HG03175 (cell line): ENCODE measurements at regions not wholly inside any gene's neighbourhood (a gene's known extent, or its start where the extent isn't known, plus 50 kb on each side); places are given as distances from the start of the nearest gene placed in this dataset.
"Not testable (repeated sequence)": the region's sequence is repeated elsewhere in the genome, so short reads cannot be mapped to it uniquely, and the experiment has no call there.

ENCODE experiments used
- ATAC-seq: cut with Tn5 transposase; IDR thresholded peaks from one replicate; pipeline ENCODE4 v1.9.1; 2021; ENCODE audit warnings: mild to moderate bottlenecking, moderate library complexity; ENCODE audit not compliant: unreplicated experiment

- no peak for ATAC-seq
Measured at GRCh38 chr21:27814226-27814625, 847.3 kb upstream of the ADAMTS5 start.

DNA sequence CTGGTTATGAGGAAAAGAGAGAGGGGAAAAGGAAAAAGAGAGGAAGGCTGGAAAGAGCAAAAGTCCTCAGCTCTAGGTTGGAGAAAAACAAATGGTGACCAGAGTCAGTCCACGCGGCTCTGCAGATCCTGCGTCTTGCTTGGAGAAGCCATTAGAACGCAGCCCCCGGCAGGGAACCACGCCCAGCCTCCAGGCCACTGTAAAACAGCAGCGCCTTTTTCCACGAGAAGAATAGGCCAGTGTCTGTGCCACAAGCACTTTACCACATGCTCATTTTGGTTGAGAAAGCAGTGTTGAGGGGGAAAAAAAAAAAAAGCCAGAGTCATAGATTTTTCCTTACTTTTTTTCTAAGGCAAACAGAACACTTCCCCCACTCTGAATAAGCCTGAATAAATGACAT, 846.9 kb upstream of the ADAMTS5 start:
- ATAC-seq, result no peak

DNA sequence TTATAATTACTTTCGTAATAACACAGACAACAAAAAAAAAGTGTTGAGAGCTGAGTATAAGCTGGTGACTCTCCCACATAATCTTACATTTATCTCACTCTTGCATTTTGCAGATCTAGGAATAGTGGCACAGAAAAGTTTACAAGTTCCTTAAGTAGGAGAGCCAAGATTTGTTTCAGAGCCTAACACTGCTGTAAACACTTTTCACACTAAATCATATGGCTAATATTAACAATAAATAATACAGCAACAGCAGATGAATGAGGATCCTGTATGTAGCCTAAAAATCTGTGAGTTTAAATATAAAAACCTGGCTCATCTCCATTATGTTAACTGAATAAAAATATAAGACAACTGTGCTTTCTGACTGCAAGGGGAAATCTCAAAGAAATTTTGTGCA, 846.5 kb upstream of the ADAMTS5 start:
- ATAC-seq, result no peak

DNA sequence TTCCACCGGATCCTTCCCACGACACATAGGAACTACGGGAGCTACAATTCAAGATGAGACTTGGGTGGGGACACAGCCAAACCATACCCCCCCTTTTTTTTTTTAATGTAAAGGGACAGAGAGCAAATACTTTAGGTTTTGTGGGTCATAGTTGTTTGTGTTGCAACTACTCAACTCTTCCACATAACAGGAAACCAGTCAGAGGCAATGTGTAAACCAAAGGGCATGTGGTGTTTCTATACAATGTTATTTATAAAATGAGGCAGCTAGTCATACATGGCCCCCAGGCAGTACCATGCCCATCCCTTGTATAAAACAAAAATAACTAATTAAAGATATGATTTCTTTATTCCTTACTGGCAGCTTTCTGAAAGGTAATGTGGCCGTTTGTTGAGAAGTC, 845.4 kb upstream of the ADAMTS5 start:
- ATAC-seq, result no peak

DNA sequence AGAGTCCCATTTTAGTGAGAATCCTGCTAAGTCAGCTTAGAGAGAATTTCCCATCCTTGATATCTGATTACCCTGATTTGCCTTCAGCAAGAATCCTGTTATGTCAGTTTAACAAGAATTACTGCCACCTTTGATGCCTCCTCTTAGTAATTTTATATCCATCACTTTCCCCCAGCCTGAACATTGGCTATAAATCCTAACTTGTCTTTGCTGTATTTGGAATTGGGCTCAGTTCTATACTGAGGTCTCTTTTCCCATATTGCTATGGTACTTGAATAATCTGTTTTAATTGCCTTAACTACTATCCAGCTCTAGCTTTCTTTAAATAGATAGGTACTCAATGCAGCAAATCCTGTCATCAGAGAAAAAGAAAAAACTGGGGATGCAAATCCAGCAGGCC, 842.0 kb upstream of the ADAMTS5 start:
- ATAC-seq, result no peak

- ATAC-seq, result no peak
Measured at GRCh38 chr21:27807596-27807995, 840.7 kb upstream of the ADAMTS5 start.

GRCh38 chr21:27806281-27806680, 839.4 kb upstream of the ADAMTS5 start:
- ATAC-seq, result no peak

DNA sequence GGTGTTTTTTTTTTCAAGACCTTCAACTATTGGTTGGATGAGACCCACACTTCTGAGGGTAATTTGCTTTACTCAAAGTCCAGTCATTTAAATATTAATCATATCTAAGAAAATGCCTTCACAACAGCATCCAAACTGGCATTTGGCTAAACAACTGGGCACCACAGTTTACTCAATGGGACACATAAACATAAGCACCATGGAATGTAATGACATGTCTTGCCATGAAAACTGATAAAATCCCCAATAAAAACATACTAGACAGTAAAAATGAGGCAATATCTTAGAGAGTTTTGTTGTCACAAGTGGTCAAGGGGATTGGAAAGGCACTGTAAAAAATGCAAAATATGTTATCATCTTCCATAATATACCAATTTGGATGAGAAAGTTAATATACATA, 838.8 kb upstream of the ADAMTS5 start:
- ATAC-seq, result no peak

- no peak for ATAC-seq
Measured at GRCh38 chr21:27804515-27804914, 837.6 kb upstream of the ADAMTS5 start.

GRCh38 chr21:27803571-27803970, 836.7 kb upstream of the ADAMTS5 start:
- ATAC-seq, result no peak

DNA sequence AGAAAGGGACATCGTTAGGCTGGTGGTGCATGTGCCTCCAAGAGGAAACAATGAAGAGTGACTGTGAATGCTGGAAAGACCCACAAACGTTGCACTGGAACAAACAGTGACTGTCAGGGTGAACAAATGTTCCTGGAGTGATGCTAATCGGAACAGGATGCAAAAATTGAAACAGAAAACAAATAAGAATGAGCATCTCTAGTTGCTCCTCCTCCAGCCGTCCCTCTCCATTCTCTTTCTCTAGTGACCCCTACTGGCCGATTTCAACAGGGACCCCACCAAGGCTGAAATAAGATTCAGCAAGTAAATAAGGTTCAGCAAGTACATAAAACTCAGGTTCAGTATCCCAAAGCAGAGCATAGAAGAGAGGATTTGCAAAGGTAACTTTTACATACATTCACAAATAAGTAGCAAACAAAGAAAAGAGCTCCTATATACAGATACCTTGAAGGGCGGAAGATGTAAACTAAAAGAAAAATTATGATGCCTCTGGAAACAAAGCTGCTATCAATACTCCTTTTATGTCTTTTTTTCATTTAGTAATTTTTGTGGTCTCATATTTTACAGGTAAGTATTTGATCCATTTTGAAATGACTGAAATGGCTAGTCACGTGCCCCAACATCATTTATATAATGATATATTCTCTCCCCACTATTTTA, 836.1 kb upstream of the ADAMTS5 start:
- no peak for ATAC-seq

DNA sequence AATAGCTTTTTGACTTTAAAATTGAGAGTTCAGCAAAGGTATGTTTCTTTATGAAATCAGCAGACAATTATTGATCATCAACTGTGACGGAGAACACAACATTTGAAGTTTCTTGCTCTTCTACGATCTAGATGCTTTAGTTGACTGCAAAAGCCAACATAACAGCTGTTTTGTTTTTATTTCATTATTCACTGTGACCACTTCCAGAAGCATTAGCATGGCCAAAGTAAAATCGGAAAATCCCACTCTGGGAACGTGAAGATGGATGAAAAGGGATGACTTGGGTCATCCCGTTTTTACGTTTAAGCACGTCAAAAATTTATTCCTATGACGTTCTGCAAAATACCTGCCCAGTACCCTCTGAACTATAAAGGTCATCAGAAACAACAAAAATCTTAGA, 833.0 kb upstream of the ADAMTS5 start:
- no peak for ATAC-seq

GRCh38 chr21:27796106-27796505, 829.2 kb upstream of the ADAMTS5 start:
- ATAC-seq, result no peak

DNA sequence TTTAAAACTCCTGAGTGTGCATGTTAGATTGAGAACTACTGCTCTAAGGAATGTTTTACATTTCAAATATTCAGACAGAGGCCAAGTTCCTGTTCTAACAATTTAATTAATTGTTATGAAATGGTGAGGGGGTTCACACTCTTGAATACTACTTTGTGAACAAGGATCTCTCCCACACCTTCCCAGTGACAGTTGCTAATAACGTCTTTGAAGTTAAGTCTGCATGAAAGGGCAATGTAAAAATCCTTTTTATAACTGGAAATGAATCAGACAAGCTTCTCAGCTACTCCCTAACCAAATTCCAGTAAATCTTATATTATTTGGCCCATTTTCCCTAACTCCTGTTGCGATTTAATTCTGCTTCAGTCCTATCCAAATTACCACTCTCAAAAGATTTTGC, 828.5 kb upstream of the ADAMTS5 start:
- ATAC-seq, result no peak

GRCh38 chr21:27793901-27794300, 827.0 kb upstream of the ADAMTS5 start:
- no peak for ATAC-seq

DNA sequence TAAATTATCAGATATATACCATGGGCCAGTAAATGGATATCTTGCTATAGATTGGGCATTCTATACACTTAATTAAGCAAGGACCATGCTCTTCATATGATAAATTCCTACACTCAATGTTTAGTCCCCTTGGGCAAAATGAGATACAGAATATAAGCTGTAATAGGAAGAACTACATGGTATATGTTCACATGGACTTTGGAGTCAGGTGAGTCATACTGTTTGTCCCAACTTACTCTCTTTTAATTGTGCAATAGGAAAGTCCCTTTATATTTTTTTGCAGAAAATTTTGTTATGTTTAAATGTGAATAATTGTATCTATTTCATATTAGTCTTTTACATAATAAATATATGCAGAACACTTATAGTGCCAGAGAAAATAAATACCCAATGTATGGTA, 820.2 kb upstream of the ADAMTS5 start:
- no peak for ATAC-seq

GRCh38 chr21:27779606-27780005, 812.7 kb upstream of the ADAMTS5 start:
- ATAC-seq, result no peak

GRCh38 chr21:27776925-27777553, 810.2 kb upstream of the ADAMTS5 start:
- ATAC-seq, result no peak

DNA sequence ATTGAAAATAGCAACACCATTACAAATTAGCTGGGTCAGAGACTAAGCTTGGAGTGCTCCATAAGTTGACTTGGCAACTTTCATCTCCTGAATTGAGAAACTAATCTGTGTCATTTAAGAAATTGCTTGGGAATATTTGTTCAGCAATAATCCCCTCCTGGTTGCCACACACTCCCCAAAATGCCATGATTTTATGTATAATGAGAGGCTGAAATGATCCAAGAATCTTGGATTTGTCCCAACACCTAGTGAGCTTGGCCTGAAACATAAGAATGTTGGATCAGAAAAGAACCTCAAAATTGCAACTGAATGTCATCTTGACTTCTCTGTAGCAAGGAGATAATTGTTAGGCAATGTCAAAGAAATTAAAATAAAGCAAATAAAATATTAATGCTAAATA, 805.9 kb upstream of the ADAMTS5 start:
- no peak for ATAC-seq

- no peak for ATAC-seq
Measured at GRCh38 chr21:27771938-27772483, 805.1 kb upstream of the ADAMTS5 start.

DNA sequence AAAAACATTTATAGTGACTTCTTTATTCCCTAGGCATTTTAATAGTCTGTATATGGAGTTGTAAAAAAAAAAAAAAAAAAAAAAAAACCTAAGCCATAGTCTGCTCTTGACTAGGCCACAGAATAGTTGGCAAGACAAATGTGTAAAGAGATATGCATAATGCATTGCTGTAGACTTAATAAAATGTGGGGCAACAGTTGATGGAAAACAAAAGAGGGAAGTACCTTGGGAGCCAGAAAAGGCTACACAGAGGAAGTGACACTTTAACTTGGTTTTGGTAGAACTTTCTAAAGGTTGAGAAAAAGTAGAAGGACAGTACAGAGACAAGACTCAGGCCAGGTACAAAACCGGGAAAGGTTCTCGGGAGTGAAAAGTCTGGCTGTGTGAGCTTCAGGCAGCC, 802.9 kb upstream of the ADAMTS5 start:
- ATAC-seq, result no peak

- not testable (repeated sequence) for ATAC-seq
Measured at GRCh38 chr21:27768046-27768637, 801.3 kb upstream of the ADAMTS5 start.
